ENCODE measurements at regions not wholly inside any gene's neighbourhood (a gene's known extent, or its start where the extent isn't known, plus 50 kb on each side); places are given as distances from the start of the nearest gene placed in this dataset.
A peak's percentile ranks its signal among the peaks of the same experiment; 100 is the strongest.

DNA sequence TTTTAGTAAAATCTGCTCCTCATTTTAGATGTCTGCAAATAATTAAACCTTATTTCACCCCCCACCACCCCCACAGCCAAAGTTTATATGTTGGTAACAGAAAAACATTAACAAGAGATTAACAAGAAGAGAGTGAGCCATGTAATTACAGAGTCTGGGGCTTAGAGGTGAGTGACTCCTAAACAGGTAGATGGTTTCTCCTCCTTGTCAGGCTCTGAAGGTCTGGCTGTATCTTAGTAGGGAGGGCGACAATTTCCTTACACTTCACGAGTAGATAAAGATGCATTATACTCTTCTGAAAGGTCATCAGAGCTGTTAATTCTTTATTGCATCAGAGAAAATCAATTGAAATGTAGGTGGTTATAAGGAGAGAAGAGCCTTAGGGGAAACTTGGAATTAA lies 171.8 kb upstream of the ANKRD50 start:
- Mint-ChIP-seq H3K4me3 (ENCODE audit: unreplicated experiment) (no peak overlapping the region), H3K9me3 (ENCODE audit: low read depth) (no peaks in the 10 kb centered on the region), H3K4me1 (ENCODE audit: low read depth) (peaks cover 12% of the 10 kb centered on the region), H3K36me3 (ENCODE audit: low read depth) (no peaks in the 10 kb centered on the region), H3K27ac (ENCODE audit: unreplicated experiment) (no peak overlapping the region), H3K27me3 (ENCODE audit: low read depth) (no peaks in the 10 kb centered on the region)
- TF ChIP-seq, protein P1, sequence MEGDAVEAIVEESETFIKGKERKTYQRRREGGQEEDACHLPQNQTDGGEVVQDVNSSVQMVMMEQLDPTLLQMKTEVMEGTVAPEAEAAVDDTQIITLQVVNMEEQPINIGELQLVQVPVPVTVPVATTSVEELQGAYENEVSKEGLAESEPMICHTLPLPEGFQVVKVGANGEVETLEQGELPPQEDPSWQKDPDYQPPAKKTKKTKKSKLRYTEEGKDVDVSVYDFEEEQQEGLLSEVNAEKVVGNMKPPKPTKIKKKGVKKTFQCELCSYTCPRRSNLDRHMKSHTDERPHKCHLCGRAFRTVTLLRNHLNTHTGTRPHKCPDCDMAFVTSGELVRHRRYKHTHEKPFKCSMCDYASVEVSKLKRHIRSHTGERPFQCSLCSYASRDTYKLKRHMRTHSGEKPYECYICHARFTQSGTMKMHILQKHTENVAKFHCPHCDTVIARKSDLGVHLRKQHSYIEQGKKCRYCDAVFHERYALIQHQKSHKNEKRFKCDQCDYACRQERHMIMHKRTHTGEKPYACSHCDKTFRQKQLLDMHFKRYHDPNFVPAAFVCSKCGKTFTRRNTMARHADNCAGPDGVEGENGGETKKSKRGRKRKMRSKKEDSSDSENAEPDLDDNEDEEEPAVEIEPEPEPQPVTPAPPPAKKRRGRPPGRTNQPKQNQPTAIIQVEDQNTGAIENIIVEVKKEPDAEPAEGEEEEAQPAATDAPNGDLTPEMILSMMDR (IDR thresholded peaks at IDR 0.05), result no peak
- DNase-seq (ENCODE audit: low spot score), result no peak

DNA sequence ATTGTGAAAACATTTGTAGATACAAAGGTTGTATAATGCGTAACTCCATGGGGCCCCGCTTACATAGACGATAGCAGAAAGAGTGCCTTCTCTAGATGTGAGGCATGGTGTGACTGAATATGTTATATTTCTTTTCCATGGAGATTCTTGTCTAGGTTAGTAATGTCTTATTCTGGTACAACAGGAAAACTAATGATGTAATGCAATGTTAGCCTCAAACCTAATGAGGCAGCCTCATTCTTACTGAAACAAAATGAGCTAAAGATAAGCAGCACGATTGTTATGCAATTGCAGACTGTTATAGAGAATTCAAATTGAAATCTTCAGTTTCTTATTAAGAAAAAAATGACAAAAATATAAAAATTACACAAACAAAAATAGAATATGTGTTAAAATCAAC lies 171.1 kb upstream of the ANKRD50 start:
- no peak for DNase-seq (ENCODE audit: low spot score)
- peak overlapping the region; percentile 58 for H3K27ac Mint-ChIP-seq (ENCODE audit: unreplicated experiment)

DNA sequence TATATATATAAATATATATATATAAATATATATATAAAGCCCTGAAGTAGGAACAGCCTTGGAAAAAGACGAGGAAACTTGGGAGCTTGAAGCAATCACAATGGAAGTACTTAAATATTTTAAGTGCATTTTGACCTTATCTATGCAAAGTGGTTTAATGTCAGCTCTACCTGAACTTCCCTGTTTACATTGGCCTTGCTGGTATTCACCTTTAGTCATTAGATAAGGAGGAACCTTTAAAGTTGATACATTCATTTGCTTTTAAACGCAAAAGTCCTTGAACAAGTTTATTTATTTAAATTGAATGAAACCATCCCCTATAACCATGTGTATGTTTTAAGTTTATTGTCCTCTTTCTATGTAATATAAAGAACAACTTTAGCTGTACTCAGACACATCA lies 166.7 kb upstream of the ANKRD50 start:
- TF ChIP-seq, protein P1 (IDR thresholded peaks at IDR 0.05), result no peak
- Mint-ChIP-seq H3K9me3 (ENCODE audit: low read depth) (peaks cover 9% of the 10 kb centered on the region), H3K4me3 (ENCODE audit: unreplicated experiment) (no peak overlapping the region), H3K4me1 (ENCODE audit: low read depth) (peaks cover 12% of the 10 kb centered on the region), H3K36me3 (ENCODE audit: low read depth) (peaks cover 6% of the 10 kb centered on the region), H3K27me3 (ENCODE audit: low read depth) (no peaks in the 10 kb centered on the region), H3K27ac (ENCODE audit: unreplicated experiment) (no peak overlapping the region)
- no peak for DNase-seq (ENCODE audit: low spot score)

More for the DNA sequence above, 171.1 kb upstream of the ANKRD50 start:
- no peak overlapping the region for H3K4me3 Mint-ChIP-seq (ENCODE audit: unreplicated experiment)
- H3K27me3 Mint-ChIP-seq (ENCODE audit: low read depth), result no peaks in the 10 kb centered on the region
- no peaks in the 10 kb centered on the region for H3K36me3 Mint-ChIP-seq (ENCODE audit: low read depth)
- peaks cover 12% of the 10 kb centered on the region for H3K4me1 Mint-ChIP-seq (ENCODE audit: low read depth)
- TF ChIP-seq, protein P1 (IDR thresholded peaks at IDR 0.05), result no peak
- no peaks in the 10 kb centered on the region for H3K9me3 Mint-ChIP-seq (ENCODE audit: low read depth)

DNA sequence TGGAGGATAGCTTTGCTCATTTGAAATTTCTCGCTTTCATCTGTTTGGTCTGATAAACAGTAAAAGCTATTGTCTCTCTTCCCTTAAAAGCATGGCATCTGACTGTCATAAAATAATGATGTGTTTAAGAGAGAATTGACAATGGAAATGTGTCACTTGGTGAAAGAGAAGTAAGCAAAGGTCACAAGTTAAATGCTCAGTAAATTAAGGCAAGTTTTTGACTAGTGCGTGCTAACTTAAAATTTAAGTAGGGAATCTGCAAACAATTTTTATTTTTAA lies 161.6 kb upstream of the ANKRD50 start:
- Mint-ChIP-seq H3K27me3 (ENCODE audit: low read depth) (no peaks in the 10 kb centered on the region), H3K9me3 (ENCODE audit: low read depth) (peaks cover 11% of the 10 kb centered on the region), H3K27ac (ENCODE audit: unreplicated experiment) (no peak overlapping the region), H3K4me3 (ENCODE audit: unreplicated experiment) (no peak overlapping the region), H3K36me3 (ENCODE audit: low read depth) (peaks cover 6% of the 10 kb centered on the region), H3K4me1 (ENCODE audit: low read depth) (peaks cover 11% of the 10 kb centered on the region)
- TF ChIP-seq, protein P1 (IDR thresholded peaks at IDR 0.05), result no peak
- DNase-seq (ENCODE audit: low spot score), result no peak

DNA sequence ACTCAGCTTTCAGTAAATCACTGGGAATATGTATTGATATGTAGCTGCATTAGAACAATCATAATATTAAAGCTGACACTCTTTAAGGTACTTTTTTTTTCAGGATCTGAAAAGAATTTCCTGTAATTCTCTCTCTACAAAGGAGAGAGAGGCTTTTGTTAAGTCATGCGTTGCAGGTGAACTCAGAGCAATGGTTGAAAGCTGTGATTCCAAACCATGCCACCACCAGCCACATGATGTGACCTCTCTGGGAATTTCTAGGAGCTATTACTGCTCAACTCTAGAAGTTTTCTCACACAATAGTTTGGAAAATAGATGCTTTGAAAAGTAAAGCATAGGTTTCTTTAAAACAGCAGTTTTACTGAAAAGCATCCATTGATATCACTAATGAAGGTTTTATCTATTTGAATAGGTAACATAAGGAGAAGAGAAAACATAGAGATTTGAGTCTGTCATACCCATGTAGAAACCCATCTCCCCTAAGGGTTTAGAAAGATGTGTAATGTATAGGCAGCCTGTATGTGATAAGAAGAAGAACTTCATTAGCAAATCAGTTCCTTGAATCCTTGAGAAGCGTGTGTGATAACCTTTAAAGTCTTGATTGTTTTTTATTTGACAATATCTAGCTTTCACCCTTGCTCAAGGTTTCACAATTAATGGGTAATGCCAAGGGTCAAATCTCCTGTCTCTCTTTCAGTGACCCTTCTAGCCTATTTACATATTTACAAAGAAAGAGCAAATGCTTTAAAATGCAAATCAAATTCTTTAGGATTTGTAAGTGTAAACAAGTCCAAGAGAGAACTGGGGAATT lies 161.0 kb upstream of the ANKRD50 start:
- Mint-ChIP-seq H3K36me3 (ENCODE audit: low read depth) (peaks cover 6% of the 10 kb centered on the region), H3K9me3 (ENCODE audit: low read depth) (peaks cover 11% of the 10 kb centered on the region), H3K27ac (ENCODE audit: unreplicated experiment) (no peak overlapping the region), H3K4me1 (ENCODE audit: low read depth) (peaks cover 16% of the 10 kb centered on the region), H3K27me3 (ENCODE audit: low read depth) (no peaks in the 10 kb centered on the region), H3K4me3 (ENCODE audit: unreplicated experiment) (no peak overlapping the region)
- DNase-seq (ENCODE audit: low spot score), result no peak
- TF ChIP-seq, protein P1 (IDR thresholded peaks at IDR 0.05), result no peak
